GM21723 (cell line): ENCODE measurements at regions not wholly inside any gene's neighbourhood (a gene's known extent, or its start where the extent isn't known, plus 50 kb on each side); places are given as distances from the start of the nearest gene placed in this dataset.

Experiments used
- ATAC-seq: cut with Tn5 transposase; IDR thresholded peaks from one replicate; pipeline ENCODE4 v1.9.1; 2021; ENCODE audit warnings: mild to moderate bottlenecking, moderate library complexity; ENCODE audit not compliant: unreplicated experiment

DNA sequence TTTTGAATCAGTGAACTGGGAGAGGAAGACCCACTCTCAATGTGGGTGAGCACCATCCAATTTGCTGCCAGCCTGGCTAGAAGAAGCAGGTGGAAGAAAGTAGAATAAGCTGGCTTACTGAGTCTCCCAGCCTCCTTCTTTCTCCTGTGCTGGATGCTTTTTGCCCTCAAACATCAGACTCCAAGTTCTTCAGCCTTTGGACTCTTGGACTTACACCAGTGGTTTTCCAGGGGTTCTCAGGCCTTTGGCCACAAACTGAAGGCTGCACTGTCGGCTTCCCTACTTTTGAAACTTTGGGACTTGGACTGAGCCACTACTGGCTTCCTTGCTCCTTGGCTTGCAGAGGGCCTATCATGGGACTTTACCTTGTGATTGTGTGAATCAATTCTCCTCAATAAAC lies 804.2 kb upstream of the SLITRK1 start:
- no peak for ATAC-seq

DNA sequence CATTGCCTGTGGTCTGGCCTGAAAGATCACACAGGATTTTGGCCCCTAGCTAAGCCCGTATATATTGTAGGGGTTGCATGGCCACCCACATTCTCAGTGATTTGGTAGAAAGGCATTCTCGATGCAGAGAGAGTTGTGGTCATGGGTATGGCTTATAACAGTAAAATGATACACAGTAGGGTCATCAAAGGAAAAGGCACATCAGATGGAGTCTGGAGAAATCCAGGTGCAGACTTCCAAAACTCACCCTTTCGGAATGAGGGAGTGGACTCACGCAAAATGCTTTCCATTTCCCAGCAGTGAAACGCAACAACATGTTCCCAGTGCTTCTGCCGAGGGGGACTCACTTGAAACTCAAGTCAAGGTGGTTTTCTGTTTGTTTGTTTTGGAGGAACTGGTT lies 802.5 kb upstream of the SLITRK1 start:
- ATAC-seq: no peak

DNA sequence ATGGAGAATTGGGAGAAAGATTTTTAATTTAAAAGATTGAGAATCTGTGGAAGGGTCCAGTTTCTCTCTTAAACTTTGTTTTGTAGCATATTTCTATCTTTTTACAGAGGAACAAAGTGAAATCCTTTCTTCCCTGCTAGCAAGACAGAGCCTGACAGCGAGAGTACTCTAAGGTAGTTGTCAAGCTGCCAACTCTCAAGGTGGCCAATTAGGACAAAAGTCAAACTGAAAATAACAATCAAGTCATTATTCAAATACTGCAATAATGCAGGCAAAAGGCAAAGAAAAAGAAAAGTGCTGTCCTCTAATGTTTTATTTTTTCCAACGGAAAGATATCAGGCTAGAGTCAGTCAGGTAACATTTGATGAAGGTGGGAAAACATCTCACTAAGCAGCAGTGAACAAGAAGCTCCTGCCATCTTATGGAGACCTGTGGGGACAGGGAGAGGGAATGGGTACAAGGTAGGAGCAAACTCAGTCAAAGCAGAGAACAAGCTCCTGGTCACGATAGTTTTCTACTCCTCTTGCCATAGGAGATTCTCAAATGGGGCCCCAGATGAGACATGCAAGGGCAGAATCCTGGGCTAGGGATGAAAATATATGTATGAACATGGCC lies 801.9 kb upstream of the SLITRK1 start:
- ATAC-seq: no peak

DNA sequence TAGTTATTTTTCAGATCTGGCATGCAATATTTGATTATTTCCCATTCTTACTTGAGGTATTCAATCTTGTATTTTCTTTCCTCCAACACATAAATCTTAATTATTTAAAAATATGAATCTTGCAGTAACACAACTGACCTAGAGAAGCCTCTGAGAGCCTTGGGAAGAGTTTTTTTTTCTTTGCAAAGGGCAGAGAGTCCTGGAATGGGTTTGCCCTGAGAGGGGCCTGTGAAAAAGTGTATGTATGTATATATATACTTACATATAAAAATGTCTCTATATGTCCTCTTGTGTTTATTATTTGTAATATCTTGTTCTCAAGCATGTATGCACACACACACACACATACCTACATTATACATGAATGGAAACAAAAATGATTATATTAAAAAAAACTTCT lies 801.2 kb upstream of the SLITRK1 start:
- ATAC-seq: no peak

DNA sequence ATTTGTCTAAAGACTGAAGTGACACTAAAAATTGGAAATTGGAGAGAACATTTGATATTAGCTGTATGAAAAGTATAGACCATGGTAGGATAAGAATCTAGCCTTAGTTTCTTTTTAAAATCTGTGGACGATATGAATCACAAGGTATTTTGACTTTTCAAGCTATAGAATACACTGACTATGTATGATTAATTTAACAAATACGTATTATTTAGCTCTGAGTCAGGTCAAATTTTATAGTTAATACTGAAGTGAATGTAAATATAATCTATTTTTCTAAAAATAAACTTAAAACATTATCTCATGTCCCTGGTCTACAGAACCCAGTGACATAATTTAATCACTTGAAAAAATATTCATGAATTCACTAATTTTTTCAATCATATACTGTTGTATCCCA lies 795.6 kb upstream of the SLITRK1 start:
- ATAC-seq: no peak

DNA sequence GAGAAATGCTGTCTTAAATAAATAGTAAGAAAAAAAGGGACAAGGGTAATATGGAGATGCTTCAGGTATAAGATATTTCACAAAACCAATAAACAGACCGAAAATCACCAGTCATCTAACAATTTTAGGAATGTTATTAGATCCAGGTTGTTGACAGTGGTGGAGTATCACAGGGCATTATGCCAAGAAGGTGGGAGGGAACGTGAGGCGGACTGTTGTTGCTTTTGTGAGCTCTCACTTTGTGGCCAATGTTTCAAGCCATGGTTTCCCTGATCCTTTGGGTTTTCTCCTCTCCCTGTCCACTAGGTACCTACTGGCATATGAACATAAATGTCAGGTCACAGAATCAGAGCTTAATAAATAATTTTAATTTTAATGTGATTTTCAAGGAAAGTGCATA lies 790.3 kb upstream of the SLITRK1 start:
- ATAC-seq: no peak

DNA sequence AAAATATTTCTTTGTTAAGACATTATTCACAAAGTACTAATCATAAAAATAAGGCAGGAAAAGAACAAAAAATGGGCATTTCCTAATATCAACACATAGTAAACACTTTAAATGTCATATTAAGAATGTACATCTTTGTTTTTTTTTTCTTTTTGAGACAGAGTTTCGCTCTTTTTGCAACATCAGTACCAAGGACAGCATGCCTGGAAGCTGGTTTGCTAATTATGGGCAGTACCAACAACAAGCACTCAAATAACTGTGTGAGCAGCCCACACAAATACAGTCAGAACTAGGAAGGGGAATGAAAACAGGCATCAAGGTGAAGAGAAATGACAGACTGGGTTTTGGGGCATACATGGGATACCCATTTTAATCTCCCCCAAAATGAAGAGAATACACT lies 788.0 kb upstream of the SLITRK1 start:
- no peak for ATAC-seq

DNA sequence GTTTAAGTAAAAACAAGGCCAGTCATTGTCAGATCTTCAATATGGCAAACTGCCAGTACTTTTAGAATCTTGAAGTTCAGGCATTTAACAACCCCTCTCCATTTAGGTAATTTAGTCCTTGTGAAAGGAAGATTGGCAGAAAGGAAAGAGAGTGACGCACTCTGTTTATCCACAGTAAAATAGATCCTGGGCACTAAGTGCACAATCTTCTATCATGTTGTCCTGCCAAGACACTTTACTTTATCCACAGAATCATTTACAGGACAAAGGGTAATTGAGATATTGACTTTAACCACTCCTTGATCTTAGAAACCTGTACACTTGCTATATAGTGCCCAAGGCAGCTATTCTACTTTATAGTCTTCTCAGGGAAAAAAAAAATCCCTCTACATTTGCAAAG lies 786.4 kb upstream of the SLITRK1 start:
- ATAC-seq: no peak

DNA sequence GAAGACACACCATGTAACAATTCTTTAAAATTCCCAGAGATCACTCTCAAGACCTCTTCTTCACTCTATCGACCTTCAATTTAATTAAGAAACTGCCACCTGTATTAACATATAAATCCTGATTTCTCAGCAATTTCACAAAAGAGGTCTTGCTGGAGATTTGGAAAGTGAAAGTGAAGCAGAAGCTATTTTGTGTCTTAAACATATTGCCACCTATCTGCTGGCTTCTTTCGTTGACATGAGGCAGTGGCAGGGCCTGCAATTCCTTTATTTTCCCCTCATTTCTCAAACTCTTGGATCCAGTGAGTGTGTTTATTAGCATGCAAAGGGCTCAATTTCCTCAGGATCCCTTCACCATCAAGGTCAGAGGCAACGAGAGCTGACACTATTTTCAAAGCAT lies 780.2 kb upstream of the SLITRK1 start:
- no peak for ATAC-seq

DNA sequence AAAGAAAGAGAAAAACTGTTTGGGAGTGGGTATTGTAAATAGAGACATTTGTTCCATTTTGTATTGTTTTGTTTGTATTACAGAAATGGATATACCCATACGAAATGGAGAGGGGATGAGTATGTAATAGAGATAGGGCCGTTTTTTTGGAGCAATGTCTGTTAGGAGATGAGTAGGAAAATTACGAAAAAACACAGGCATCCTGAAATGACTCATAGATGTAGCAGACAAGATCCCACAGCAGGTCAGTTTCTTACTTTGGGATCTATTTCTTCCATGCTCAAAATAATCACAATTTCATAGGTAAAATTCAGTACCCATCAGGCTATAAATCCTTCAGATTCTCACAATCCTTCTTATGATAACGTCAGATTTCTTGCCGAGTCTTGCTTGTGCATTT lies 779.4 kb upstream of the SLITRK1 start:
- ATAC-seq: no peak

DNA sequence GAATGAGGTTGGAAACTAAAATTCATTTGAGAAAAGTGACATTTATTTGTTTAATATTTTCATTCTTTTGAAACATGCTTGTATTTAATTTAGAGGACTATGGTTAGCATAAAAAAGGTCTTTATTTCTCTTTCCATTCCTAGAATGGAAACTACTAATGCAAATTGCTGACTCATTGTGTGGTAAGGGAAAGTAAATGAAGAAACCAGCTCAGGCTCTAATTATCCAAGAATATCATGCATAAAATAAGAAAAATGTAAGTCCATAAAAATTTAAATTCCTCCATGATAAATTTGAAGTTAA lies 777.0 kb upstream of the SLITRK1 start:
- ATAC-seq: no peak

DNA sequence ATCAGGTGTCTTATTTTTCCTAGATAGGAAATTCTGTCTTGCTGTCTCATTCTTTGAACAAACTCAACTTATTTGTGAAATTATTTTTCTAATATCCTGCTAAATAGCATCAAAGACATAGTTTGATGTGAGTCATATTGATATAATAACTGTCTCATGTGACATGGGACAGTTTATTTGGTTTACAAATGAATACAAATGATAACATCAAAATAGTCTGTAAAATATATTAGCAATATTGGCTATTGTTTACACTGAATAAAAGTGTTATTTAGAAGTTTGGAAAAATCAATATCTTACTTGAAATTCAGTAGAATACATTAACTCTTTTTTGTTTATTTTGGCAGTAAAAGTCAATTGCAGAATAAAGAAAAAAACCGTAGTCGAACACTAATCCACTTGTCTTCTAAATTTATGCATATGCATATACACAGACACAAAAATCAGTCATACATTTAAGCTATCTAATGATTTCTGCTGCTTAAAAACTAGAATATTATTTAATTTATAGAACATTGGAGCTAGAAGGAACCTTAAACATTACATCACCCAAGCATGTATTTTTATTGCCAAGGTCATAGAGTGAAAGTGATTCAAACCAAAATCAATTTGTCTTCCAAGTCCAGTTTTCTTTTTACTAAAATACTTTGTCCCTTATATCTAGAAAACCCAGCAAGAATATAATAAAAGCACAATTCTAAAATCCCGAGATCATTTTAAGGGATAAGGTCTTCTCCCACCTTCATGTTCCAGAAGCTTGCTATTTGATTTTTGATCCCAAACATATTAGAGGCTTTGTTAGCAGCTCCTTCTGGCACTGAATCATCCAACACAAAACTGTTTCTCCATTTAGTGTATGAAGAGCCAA lies 776.5 kb upstream of the SLITRK1 start:
- ATAC-seq: no peak

DNA sequence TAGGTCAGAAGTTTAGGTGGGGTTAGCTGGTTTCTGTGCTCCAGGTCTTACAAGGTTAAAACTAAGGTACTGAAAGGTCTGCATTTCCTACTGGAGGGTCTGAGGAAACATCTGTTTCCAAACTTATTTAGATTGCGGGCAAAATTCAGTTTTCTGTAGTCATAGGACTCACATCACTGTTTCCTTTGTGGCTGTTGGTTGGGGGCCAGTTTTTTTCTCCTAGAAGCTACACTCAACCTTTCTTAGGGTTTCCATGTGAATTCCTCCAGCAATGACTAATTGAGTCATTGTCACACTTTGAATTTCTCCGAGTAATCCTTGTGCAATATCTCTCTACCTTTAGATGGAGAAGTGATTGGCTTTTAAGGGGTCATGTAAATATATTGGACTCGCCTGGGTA lies 773.4 kb upstream of the SLITRK1 start:
- no peak for ATAC-seq

DNA sequence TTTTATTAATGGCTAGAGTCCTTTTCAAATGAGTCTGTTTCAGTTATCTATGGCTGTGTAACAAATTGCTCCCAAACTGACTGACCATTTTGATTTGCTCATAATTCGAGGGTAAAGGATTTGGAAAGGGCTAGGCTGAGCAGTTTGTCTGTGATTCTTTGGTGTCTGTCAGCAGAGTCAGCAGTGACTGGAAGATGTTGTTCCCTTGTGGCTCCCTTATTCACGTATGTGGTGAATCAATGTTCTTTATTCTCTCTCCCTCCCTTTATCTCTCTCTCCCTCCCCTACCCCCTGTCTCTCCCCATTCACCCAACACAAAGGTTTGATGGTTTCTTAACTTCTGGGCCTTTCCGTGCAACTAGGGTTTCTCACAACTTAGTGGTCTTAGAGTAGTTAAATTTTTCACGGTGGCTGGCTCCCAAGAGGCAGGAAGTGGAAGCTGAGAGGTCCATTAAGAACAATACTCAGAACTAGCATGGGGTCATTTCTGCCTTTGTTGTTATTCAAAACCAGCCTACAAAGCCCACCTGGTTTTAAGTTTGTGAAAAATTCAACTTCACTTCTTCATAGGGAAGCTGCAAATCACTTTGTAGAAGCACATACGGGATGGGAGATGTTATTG lies 772.5 kb upstream of the SLITRK1 start:
- ATAC-seq: no peak

DNA sequence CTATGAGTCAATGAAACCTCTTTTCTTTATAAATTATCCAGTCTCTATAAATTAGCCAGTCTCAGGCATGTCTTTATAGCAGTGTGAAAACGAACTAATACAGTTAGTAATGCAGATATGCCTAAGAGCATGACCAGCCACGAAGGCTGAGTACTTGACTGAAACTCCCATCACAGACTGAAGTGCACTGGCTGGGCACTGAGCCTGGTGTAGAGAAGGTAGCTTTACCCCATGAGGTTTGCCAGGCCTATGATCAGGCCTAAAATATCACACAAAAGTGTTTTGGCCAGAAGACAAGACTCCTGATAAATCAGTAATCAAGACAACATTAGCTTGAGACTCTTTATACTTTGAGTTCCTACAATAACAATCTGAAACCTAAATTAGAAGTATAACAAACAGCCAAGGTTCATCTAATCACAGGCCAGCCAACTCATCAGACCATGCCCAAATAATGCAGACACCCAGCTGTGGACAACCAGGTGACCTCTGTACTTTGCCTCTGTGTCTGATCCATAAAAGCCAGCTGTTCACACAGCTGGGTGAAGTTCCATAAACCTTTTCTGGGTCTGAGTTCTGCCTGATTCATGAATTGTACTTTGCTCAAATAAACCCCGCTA lies 771.8 kb upstream of the SLITRK1 start:
- ATAC-seq: no peak

DNA sequence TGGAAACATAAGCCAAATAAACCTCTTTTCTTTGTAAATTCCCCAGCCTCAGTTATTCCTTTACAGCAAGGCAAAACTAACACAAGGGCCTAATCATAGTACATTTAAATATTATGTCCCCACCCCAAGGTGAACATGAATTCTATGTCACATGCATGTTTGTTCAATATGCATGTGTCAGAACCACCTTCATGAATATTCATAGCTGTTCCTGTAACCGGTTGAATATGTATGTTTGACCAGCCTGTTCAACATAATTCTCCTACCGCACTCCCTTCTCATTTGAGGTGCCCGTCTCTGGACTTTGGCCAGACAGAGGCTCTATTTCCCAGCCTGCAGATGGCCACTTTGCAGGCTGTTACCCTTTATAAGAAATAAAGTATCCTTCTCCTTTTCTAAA lies 769.4 kb upstream of the SLITRK1 start:
- no peak for ATAC-seq

DNA sequence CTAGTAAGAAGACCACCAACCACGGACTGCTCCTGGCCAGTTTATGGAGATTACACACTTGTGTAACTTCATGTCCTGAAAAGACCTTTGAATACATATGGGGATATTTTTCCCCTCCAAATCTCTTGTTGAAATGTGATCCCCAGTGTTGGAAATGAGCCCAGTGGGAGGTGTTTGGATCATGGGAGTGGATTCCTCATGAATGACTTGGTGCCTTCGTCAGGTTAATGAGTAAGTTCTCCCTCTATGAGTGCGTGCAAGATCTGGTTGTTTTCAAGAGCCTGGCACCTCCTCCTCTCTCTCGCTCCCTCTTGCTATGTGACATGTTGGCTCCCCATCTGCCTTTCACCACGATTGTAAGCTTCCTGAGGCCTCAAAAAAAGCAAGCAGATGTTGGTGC lies 769.0 kb upstream of the SLITRK1 start:
- ATAC-seq: no peak

DNA sequence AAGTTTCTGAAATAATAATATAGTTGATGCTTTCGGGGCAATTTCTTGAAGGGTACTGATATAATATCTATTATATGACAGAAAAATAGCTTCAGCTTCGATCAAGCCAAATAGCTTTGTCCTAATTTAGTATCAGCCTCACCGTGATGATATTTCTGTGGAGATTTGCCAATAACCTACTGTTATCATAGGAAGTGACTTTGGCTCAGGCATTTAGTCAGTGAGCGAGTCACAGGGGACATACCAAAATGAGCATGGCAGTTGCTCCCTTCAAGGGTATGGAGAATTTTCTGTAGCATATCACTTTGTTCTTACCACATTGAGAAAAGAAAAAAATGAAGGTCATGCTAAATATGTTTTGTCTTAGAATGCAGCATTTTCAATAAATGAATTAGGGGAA lies 767.6 kb upstream of the SLITRK1 start:
- no peak for ATAC-seq

DNA sequence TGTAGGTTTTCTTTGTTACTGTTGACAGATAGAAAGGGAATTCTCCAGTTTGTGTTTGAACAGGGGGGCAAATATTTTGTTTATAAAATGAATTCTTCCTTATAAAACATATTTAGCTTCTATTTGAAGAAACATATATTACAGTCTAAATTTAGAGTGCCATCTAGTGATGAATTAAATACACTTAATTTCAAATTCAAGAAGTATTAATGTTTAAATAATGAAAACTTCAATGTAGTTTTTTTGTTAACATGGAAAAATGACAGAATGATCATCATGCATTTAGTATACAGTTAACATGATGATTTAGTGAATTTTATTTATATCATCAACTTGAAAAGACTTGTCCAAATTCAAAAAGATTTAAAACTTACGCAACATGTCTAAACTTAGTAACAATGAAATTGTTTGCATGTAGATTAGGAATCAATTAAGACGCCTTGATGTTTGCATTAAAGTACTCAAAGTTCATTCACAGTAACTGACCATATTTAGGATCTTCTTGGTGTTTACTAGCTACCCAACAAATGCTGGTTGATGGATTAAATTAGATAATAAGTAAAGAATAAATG lies 765.9 kb upstream of the SLITRK1 start:
- no peak for ATAC-seq

DNA sequence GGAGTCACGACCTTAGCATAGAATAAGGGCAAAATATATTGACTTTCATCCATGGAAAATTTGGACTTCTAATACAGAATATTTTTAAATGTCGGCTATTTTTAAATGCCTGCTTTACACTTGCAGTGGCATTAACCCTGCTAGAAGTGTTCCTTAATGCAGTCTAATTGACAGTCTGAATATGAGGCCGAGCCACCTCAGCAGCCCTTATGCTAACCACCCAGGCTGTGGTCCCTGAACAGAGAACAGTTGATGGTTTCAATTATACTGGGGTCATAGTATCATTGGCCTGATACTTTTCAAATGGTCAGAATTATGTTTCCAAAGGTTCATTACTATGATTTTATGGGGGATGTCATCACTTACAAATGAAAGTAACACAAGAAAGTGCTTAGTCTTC lies 764.7 kb upstream of the SLITRK1 start:
- no peak for ATAC-seq

DNA sequence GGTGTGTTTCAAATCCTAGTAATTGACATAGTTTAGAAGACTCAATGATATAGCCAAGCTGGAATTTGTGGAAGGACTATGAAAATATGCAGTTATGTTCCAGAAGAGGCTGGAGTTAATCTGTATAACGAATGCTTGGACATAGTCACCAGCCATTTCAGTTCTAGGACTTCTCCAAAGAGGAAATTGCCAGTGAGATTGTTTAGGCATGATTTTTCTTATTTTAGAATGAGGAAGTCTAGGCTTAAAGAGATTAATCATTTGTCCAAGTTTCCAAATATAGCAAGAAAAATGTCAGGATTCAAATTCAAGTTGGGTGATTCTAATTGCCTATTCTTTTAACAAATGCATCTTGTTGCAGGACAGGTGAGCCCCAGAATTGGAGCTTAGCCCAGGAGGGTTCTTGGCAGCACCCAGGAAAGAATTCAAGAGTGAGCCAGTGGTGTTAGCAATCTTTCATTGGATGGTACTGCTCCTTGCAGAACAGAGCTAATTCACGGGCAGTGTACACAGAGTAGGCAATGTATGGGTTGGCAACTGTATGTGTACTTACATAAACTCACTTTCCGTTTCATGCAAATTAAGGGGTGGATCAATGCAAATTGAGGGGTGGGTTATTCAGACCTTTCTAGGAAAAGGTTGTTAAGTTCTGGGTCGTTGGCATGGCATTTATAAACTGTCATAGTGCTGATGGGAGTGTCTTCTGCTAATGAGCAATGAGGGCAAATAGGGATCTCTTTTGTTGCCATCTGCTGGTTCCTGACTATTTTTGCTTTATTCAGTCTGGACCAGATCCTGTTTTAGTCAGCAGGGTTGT lies 763.1 kb upstream of the SLITRK1 start:
- no peak for ATAC-seq
